CD4-positive, alpha-beta T cell treated with Interferon alpha-2 for 1 hour (primary cell): ENCODE measurements at regions not wholly inside any gene's neighbourhood (a gene's known extent, or its start where the extent isn't known, plus 50 kb on each side); places are given as distances from the start of the nearest gene placed in this dataset.
A peak's percentile ranks its signal among the peaks of the same experiment; 100 is the strongest.

ENCODE experiments used
- DNase-seq, 2 donors: peaks; one replicate each; pipeline ENCODE4 v3.0.0-alpha.2; 2020 to 2022

DNA sequence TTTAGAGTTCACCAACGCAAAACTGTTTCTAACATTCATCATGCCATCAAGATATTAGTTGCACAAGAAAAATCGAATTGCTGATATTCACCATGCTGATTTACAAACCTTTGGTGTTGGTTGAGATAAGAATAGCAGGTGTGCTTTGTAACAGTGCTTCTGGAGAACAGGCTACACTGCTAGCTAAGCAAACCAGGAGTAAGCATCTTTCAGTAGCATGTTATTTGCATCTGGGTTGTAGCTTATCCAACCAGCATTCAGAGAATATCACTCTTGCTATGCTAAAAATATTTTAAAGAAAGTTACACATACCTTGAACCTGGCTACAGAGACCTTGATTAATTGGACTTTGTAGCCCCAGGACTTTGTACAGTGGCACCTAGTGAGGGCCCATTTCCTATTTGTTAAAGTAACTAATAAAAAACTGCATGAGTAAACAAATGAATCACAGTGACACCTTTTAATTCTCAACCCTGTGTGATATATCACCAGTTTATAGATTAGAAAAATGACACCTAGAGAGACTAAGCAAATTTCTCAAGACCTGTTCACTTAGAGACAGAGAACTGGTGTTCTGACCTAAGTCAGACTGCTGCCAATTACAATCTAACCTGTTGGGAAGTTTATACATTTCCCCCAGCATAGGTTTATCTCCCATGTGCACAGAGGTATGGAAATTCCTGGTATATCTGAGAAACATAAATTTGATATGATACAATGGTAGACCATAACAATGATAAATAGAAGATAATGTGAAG is 435.5 kb upstream of the TGFBR2 start:
- DNase-seq, result no peak

DNA sequence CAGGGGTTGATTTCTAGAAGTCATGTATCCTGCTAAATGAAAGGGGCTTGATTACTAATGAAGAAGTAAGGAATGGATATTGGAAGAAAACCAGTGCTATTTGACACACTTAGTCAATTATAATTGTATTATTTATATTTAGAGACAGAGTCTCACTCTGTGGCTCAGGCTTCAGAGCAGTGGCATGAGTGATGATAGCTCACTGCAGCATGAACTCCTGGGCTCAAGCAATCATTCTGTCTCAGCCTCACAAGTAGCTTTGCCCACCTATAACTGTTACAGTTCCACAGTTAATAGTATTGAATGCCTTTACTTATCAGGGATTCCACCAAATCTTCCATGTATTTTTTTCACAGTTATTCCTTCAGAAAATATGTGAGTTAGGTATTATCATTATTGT is 432.0 kb upstream of the TGFBR2 start:
- no peak for DNase-seq

DNA sequence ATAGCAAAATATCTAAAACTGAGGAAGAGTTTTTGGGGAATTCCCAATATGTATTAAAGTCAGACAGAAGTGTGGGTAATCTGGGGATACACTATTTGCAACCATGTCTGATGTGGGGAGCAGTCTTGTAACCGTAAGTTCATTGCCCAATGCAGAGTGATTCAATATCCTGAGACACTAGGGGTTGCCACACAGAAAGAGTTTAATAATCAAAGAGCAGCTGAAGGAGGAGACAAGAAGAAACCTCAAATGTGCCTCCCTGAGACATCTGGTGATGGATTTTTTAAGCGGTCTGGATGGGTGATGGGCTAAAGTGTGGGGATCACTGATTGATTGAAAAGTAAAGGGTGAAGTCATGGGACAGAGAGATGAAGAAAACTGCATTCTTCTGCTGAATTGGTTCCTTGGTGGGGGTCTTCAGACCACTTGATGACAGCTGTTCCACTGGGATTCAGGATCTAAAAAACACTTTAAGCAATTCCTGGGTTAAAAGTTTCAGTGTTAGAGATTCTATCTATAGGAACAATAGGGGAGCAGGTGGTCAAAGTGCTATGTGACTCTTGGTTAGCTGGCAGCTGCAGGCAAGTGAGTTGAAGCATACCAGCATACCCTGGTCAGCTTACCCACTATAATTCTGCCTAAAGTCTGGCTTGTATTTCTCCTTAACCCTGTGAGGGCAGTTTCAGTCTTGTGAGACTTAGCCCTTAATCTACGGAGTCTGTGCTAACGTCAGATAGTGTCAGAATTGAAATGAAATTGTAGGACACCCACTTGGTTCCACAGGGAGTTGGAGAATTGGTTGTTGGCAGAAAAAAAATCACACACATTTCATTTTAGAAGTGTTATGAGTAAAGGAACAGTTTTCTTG is 425.9 kb upstream of the TGFBR2 start:
- DNase-seq, result peak in 1 of 2 donors; percentile 2

DNA sequence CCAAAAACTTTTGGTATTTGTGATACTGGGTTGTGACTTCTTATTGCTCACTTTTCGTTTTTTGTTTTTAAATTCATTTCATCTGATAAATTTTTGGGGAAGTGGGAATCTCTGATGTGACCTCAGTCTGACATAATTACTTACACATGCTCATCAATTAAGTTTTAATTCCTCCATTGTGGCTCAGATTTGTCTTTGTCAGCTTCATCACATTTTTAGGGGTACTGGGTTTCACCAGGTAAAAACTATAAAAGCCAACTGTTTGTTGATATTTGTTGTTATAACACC is 425.3 kb upstream of the TGFBR2 start:
- DNase-seq, result no peak

DNA sequence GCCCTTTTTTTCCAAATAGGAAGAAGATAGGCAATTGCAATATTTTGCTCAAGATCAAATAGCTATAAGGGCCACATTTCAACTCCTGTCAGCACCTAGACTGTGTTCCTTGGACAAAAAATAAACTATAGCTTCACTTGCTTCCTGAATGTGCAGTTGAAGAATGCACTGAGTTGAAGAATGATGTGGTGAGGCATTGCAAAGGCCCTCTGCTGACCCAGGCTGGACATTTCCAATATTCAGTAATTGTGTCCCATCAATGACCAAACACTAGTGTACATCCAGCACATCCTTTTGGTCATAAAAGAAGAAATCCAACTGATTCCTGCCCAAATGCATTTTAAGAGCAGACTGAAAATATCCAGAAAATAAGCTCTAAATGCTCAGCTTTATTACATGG is 424.8 kb upstream of the TGFBR2 start:
- no peak for DNase-seq

DNA sequence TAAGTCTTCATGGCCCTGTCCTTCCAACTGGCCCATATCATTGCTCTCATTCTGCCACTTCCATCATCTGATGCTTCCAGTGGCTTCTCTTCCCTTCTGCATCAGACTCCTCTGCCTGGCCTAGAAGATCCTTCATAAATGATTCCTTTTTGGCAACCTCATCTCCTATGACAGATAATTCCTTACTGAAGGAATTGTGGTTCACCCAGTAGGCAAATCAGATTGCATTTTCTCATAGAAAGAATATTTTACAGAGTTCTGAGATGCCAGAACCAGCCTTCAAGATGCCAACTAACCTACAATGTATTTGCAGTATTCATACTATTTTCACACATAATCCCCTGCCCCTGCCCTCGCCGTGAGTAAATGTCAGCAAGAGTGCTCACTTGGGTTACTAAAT is 423.0 kb upstream of the TGFBR2 start:
- no peak for DNase-seq

DNA sequence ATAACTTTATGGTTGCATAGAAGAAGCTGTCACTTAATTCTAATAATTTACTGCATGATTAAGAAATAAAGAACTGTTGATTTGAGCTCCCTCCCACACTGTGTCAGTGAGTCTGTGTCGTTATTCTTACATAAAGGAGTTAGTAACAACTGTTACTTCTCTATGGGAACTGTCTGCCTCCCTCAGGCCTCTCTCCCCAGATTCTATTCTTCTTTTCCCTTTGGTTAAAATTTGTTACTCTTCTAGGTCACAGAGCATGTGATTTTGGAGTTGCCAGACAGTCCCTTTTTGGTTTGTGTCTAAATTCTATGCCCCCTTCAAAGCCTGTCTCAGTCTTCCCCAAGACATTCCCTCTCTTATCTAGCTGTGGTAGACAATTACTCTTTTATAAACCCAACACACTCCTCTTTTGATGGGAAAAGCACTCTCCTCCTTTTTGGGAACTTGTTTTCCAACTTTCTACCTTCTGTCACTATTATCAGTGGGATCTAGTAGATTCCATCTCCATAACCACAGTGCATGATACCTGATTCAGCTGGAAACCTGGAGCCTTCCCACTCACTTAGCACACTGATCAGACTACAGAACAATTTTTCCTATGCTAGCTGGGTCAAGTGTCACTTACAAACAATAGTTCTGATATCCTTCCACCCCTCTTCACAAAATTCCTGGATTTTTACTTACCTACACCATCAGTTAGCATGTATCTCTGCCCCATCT is 422.1 kb upstream of the TGFBR2 start:
- no peak for DNase-seq

DNA sequence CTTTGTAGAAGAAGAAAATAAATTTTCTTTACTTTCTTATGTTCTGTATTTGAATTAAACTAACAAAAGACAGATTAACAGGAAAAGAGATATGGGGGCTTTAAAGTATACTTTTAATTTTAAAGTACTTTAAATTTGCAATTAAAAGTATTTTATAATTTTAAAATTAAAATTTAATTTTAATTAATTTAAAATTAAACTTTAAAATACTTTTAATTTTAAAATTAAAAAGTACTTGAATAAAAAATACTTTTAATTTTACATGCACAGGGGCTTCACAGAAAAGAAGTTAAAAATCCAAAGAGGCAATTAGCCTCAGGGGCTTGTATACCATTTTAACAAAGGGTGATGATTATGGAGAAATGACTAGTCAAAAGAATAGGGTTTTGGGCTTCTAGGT is 420.5 kb upstream of the TGFBR2 start:
- DNase-seq, result no peak

DNA sequence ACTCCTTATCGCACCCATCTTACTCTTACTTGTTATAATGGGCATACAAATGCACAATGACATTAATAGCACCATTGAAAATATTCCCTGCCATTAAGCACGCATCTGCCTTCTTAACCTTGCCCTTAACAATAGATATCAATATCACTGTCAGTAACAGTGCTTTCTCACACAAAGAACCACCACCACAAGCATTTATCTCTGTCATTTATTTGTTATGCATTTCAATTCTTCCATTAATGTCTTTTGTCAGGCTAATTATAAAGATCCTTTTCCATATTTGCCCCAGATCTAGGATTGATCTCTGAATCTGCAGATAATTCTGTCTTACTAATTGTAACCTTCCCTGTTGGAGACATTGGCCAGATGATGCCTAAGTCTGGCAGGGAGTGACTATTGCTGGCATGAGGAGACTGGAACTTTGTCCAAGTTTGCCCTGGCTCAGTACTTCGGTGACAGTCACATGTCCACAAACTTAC is 419.6 kb upstream of the TGFBR2 start:
- DNase-seq, result no peak

DNA sequence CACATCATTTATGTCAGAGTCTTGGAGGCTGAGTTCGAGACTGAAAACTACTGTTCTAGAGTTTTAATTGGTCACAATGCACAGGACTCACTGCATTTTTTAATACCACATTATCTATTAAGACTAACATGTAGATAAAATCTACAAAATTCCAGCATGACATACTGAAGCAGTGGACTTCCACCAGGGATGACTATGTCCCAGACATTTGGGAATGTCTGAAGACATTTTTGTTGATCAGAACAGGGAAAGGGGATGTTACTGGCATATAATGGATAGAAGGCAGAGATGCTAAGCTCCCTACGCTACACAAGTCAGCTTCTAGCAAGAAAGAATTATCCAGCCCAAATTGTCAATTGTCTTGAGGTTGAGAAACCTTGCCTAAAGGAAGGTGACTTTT is 419.0 kb upstream of the TGFBR2 start:
- no peak for DNase-seq

DNA sequence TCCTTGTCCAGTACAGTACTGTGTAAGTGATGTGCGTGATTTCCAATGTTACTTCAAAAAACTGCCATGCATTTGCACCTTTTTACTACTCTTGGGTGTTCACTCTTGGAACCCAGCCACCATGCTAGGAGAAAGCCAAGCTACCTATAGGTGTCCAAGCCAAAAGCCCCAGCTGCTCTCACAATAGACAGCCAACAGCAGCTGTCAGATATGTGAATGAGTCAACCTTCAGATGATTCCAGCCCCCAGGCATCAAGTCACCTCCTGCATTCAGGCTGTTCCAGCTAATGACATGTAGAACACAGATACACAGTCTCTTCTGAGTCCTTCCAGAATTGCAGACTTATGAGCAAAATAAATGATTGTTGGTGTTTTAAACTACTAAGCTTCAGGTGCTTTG is 417.7 kb upstream of the TGFBR2 start:
- DNase-seq, result no peak

DNA sequence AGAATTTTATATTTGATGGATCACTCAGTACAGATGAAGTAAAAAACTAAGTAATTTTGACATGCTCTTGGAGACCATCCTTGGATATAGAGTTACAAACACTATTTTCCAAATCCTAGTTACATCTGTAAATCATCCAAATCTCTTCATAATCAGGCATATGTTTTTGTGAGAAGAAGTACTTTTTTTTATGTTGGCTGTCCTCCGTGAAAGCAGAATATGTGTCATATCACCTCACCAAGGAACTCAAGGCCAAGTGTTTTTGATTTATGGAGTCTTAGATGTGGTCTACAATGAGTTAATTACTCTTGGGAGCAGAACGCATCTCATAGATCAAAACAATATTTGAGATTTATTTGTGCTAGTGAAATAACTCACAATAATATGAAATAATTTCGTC is 416.5 kb upstream of the TGFBR2 start:
- no peak for DNase-seq

DNA sequence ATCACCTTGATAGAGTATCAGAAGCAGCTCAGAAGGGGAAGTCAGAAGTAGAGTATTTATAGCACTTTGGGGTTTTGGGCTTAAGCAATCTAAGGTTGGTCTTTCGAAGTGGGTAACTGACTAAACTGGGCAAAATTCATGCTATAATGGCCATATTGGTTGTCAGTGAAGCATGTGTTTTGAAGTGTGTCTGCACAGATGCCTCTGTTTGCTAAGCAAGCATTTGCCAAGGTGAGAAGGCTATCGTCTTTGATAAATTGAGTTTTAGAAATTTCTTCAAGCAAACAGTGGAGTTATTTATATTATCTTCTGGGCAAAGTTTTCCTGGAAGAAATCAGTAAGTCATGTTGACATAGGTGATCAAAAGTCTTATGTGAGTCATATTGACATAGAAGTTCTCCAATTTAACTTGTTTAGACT is 412.8 kb upstream of the TGFBR2 start:
- no peak for DNase-seq

DNA sequence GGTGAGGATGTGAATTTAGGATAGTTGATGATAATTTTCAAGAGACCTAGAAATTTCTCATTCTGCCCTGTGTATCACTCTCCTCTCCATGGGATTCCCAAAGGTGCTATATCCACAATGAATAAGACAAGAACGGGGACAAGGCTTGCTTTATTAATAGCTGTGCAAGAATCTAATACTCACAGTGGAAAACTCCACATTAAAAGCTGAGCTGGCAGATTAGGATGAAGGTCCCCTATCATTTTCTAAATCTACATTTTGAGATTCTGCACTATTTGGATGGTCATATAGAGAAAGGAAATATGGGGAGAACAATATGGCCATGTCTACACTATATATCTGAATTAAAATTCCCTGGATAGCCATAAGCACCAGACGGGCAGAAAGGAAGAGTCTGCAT is 411.0 kb upstream of the TGFBR2 start:
- DNase-seq, result no peak

DNA sequence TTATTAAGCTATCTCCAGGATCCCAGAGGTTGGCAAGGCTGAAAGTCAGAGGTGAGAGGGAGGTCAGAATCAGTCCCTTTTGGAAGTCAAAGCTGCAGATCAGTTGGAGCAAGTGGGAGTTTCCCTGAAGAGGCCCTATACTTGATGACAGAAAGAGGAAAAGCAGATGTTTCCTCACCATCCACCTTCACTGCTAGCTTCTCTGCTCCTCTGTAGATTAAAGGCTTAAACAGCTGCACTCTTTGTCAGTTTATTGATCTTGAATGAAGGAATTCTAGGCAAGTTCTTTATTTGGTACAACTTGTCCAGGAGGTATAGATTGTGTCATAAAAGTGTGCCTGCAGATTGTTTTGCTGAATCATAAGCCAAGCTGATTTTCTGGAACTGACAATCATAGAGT is 408.2 kb upstream of the TGFBR2 start:
- DNase-seq, result no peak

DNA sequence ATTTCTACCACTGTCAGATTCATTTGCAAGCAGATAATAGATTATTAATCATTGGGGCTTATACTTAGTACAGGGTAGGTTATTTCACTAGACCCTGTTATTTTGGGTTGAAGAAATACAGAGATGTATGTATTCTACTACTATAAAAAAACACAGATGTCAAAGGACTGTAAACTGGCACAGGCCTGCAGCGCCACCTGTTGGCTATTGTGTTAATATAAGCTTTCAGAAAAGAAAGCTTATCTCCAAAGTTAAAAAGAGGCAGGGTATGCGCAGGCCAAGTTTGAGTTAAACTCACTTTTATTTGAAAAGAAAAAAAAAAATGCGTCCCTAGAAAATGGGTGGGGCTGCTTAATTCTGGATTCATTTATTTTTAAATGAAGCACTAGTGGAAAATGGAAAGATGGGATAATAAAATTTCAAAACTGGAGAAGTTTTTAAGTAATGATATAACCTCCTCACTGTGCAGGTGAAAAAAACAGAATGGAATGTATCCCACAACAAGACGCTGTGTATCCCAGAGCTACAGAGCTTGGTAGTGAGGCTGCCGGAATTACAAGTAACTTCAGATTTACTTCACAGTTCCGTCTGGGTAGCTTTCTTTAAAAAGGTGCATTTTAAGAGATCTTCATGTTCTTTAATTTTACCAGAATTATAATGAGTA is 407.2 kb upstream of the TGFBR2 start:
- peak; percentile 45 to 59 for DNase-seq

DNA sequence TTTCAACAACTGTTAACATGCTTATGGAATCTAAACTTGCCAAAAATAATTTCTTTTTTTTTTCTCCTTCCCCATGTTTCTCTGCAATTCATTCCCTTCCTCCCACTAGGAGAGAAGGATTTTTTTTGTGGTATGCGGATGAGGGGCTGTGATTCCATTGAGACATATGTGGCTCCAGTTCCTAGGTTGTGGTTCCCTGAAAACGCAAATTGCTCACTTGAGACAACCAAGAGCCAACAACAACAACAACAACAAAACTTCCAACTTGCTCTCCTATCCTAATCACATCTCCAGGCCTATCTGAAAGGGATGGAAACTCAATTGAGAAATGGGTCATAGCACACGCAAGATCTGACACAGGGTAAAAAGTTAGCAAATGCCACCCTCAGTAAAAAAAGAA is 406.5 kb upstream of the TGFBR2 start:
- no peak for DNase-seq

DNA sequence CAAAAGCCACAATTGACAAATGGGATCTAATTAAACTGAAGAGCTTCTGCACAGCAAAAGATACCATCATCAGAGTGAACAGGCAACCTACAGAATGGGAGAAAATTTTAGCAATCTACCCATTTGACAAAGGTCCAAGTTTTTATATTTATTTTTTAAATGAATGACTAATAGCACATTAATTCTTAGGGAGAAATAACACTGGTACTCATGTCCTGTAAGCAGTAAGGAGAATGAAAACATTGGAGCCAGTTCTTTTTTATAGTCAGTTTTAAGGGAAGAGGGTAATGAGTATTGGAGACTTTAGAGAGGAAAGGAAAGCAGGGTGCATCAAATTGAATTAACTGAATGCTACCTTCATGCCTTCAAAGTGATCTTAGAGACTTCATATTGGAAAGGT is 404.7 kb upstream of the TGFBR2 start:
- no peak for DNase-seq

DNA sequence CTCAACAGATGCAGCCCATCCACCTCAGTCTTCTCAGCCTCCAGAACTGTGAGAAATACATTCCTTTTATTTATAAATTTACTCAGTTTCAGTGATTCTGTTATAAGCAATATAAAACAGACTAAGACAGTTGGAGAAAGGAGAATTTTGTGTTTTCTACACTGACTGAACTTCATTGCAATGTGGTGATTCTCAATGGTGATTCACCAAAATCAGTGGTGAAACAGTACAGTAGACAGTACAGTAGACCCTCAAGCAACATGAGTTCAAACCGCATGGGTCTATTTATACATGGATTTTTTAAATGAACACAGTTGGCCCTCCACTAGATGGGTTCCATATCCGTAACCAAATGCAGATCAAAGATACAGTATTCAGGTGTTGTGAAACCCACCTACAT is 403.1 kb upstream of the TGFBR2 start:
- no peak for DNase-seq

DNA sequence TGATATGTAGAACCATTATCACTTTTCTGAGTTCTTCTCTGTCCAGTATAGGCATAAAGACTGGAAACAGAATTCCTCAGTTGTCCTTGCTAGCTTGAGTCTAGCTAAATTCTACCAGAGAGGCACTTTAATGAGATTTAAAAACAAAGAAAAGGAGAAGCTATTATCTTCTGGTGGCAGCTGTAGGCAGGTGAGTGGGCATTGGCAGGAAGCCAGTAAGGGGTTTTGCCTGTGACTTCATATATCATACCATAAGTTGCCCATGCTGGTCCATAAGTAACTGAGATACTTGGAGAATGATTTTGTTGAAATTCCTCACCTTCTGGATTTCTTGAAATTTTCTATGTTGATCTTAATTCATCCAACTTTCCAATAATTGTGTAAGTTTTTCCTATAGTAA is 402.3 kb upstream of the TGFBR2 start:
- no peak for DNase-seq

DNA sequence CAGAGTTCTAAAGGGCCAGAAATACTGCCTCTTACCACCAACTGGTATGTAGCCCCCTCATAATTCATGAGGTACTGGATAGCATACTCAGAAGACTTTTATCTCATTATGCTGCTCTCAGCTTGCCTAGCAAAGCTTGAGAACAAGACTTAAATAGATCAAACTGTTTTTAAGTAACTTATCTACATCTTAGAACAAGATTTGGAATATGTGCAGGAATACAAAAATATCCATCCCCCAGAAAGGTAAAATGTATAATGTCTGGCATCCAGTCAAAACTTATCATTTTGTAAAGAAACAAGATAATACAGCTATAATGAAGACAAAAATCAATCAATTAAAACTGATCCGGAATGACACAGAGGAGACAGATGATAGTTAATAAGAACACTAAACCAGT is 400.4 kb upstream of the TGFBR2 start:
- no peak for DNase-seq

DNA sequence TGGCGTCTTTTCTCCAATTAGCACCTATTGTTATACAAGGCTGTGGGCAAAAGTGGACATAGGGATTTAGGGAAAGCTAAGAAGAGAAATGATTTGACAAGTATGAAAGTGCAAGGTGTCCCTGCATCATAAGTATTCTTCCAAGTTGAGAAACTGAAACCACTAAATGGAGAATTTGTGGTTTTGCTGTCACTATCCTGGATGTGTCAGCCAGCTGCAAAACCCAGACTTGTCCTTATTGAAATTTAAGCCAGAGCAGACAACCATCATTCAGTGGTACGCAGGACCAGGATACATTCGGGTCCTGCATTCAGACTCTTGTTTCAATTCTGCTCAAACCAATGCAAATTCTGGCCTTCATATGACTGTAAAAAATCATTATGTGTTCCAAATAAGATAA is 384.8 kb upstream of the TGFBR2 start:
- no peak for DNase-seq

DNA sequence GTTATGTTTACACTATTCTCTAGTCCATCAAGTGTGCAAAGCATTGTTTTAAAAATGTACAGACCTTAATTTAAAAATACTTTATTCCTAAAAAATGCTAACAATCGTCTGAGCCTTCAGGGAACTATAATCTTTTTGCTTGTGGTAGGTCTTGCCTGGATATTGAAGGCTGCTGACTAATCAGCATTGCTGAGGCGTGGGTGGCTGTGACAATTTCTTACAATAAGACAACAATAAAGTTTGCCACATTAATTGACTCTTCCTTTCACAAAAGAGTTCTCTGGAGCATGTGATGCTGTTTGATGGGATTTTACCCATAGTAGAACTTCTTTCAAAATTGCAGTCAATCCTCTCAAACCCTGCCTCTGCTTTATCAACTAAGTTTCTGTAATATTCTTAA is 384.0 kb upstream of the TGFBR2 start:
- DNase-seq, result no peak
